HepG2 (cell line): ENCODE measurements at regions not wholly inside any gene's neighbourhood (a gene's known extent, or its start where the extent isn't known, plus 50 kb on each side); places are given as distances from the start of the nearest gene placed in this dataset.

Experiments used
- ATF2 ChIP-seq: sonication (generic); formaldehyde crosslinking; IDR thresholded peaks from 2 replicates; pipeline ENCODE4 v1.4.0; 2020; ENCODE audit warnings: missing genetic modification reagents
- HNF4G ChIP-seq, 2 experiments: sonication (generic) in 1 of 2; formaldehyde crosslinking in 1 of 2; IDR thresholded peaks; 2 replicates each; pipeline versions ENCODE4 v1.4.0 to v1.6.1; 2011 to 2020; ENCODE audit warnings: borderline replicate concordance in 2 of 2, low read depth in 2 of 2, mild to moderate bottlenecking in 2 of 2, low read length in 1 of 2, missing genetic modification reagents in 1 of 2, moderate library complexity in 1 of 2
- REPIN1 ChIP-seq: sonication (generic); formaldehyde crosslinking; IDR thresholded peaks from 2 replicates; pipeline ENCODE4 v1.8.0; 2022; ENCODE audit warnings: missing genetic modification reagents, low read depth, mild to moderate bottlenecking, borderline replicate concordance
- RERE ChIP-seq: IDR thresholded peaks from 2 replicates; pipeline ENCODE4 v1.6.1; 2016; ENCODE audit warnings: low read depth, missing genetic modification reagents, missing compliant biosample characterization
- RXRA ChIP-seq: sonication (generic); formaldehyde crosslinking; IDR thresholded peaks from 2 replicates; pipeline ENCODE4 v1.5.1; 2020; ENCODE audit warnings: missing genetic modification reagents
- TBX2 ChIP-seq: sonication (generic); formaldehyde crosslinking; IDR thresholded peaks from 2 replicates; pipeline ENCODE4 v1.5.0; 2020; ENCODE audit warnings: missing genetic modification reagents, mild to moderate bottlenecking, borderline replicate concordance
- ZBTB20 ChIP-seq: sonication (generic); formaldehyde crosslinking; IDR thresholded peaks from 2 replicates; pipeline ENCODE4 v1.8.1; 2023; ENCODE audit warnings: missing genetic modification reagents, low read depth, mild to moderate bottlenecking, borderline replicate concordance
- ZBTB40 ChIP-seq, 2 experiments: fragments of 450-650 bp in 1 of 2; sonication (generic) in 1 of 2; formaldehyde crosslinking in 1 of 2; IDR thresholded peaks; 2 replicates each; pipeline versions ENCODE4 v1.6.1 to v1.8.0; 2016 to 2022; ENCODE audit warnings: antibody characterized with exemption in 1 of 2, mild to moderate bottlenecking in 1 of 2, missing genetic modification reagents in 1 of 2
- ZNF34 ChIP-seq: sonication (generic); formaldehyde crosslinking; IDR thresholded peaks from 2 replicates; pipeline ENCODE4 v1.4.0; 2020; ENCODE audit warnings: mild to moderate bottlenecking, missing genetic modification reagents, borderline replicate concordance
- ZNF460 ChIP-seq: sonication (generic); formaldehyde crosslinking; IDR thresholded peaks from 2 replicates; pipeline ENCODE4 v1.5.1; 2020; ENCODE audit warnings: missing genetic modification reagents, mild to moderate bottlenecking, borderline replicate concordance
- ZNF709 ChIP-seq: sonication (generic); formaldehyde crosslinking; IDR thresholded peaks from 2 replicates; pipeline ENCODE4 v1.5.0; 2020; ENCODE audit warnings: mild to moderate bottlenecking, missing genetic modification reagents
- ZNF83 ChIP-seq: sonication (generic); formaldehyde crosslinking; IDR thresholded peaks from 2 replicates; pipeline ENCODE4 v1.4.0; 2020; ENCODE audit warnings: missing genetic modification reagents, mild to moderate bottlenecking, borderline replicate concordance

GRCh38 chr20:23270382-23270911 lies 80.1 kb upstream of the NXT1 start (continued):
- no peak for TF ChIP-seq ZBTB40 (IDR thresholded peaks at IDR 0.05)
- TF ChIP-seq ZBTB40 (CRISPR knock-in tag; IDR thresholded peaks at IDR 0.05) = peak; percentile 87; the same call in 1 of the 2 replicates
- no peak for TF ChIP-seq ZNF34 (CRISPR knock-in tag)
- TF ChIP-seq ZNF709 (CRISPR knock-in tag) = peak; percentile 45; the same call in 1 of the 2 replicates
- TF ChIP-seq TBX2 (CRISPR knock-in tag) = peak; percentile 87
- no peak for TF ChIP-seq REPIN1 (CRISPR knock-in tag)
- TF ChIP-seq HNF4G (IDR thresholded peaks at IDR 0.05; ENCODE audit: borderline replicate concordance, low read depth, low read length) = 0 out of 2 replicates have a peak, but pooled peaks have one; percentile 5
- TF ChIP-seq HNF4G (CRISPR knock-in tag; IDR thresholded peaks at IDR 0.05; ENCODE audit: borderline replicate concordance, low read depth) = no peak
- no peak for TF ChIP-seq ZNF460
- peak; percentile 75 for TF ChIP-seq RERE (CRISPR knock-in tag)
- peak; percentile 83; the same call in 1 of the 2 replicates for TF ChIP-seq RXRA
- no peak for TF ChIP-seq ZNF83 (CRISPR knock-in tag)
- peak; percentile 97 for TF ChIP-seq ATF2 (CRISPR knock-in tag)
- no peak for TF ChIP-seq ZBTB20 (CRISPR knock-in tag)
